ENCODE measurements at regions not wholly inside any gene's neighbourhood (a gene's known extent, or its start where the extent isn't known, plus 50 kb on each side); places are given as distances from the start of the nearest gene placed in this dataset.

DNA sequence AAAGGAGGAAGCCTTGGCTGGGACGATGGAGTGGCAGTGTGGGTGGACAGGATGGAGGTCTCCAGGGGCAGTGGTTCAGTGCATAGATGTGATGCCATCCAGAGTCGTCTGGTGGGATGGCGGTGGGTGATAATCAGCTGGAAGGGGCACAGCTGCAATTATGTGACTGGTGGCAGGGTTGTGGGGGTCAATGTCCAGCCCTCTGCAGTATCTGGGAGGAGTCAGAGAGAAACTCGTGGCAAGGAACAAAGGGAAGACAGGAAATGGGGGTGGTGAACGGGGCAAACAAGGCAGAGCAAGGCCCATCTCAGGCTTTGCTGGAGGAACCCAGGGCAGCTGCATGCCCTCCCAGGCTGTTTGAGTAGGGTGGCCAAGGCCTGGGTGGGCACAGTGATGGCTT, 118.3 kb upstream of the USP24 start:
- Mint-ChIP-seq H3K36me3 (ENCODE audit: insufficient read depth) (no peaks in the 10 kb centered on the region), H3K27me3 (ENCODE audit: low read depth) (no peaks in the 10 kb centered on the region), H3K9me3 (no peaks in the 10 kb centered on the region), H3K4me1 (ENCODE audit: low read depth) (no peaks in the 10 kb centered on the region), H3K4me3 (no peak overlapping the region)
- DNase-seq = no peak
- no peak for ATAC-seq

DNA sequence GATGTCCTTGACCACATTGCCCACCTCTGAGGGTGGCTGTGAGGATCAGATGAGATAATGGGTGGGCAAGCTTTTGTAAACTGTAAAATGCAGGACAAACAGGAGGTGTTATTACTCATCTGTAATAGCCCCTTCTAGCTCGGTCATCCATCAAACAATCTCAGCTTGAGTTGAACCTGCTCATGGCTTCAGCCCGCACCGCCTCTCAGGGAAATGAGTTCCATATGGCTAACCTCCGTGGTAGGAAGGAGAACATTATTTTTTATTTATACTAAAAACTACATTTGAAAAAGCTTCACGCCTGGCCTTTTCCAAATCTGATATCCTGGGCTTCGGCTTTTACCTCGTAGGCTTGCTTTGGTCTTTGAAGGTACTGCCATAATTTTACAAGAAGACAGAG, 116.2 kb upstream of the USP24 start:
- ATAC-seq = no peak
- Mint-ChIP-seq H3K4me3 (no peak overlapping the region), H3K9me3 (no peaks in the 10 kb centered on the region), H3K27me3 (ENCODE audit: low read depth) (no peaks in the 10 kb centered on the region), H3K4me1 (ENCODE audit: low read depth) (no peaks in the 10 kb centered on the region), H3K36me3 (ENCODE audit: insufficient read depth) (no peaks in the 10 kb centered on the region)
- no peak for DNase-seq

DNA sequence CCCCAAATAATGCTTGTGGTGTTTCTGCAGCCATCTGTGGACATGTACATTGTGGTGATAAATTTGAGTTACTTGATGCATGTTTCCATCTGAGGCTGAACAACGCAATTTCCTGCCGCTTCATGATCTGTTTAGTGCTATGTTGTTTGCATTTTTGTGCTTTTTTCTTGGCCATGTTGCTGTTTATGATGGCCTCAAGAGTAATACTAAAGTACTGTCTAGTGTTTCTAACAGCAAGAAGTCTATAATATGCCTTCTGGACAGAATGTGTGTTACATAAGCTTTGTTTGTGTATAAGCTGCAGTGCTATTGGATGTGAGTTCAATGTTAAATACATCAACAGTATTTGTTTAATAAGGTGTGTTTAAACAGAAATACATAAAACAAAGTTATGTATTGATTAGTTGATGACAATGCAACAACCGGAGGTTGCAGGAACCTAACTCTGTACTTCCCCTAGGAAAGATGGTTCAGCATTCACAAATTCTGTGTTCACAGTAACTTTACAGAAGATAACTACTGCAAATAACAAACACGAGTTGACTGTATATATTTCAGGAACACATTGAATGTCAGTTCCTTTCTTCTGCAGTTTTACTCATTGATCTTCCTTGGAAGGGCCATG, 114.8 kb upstream of the USP24 start:
- ATAC-seq (no peak), DNase-seq (no peak)
- Mint-ChIP-seq H3K9me3 (no peaks in the 10 kb centered on the region), H3K4me3 (no peak overlapping the region), H3K27me3 (ENCODE audit: low read depth) (no peaks in the 10 kb centered on the region), H3K36me3 (ENCODE audit: insufficient read depth) (no peaks in the 10 kb centered on the region), H3K4me1 (ENCODE audit: low read depth) (no peaks in the 10 kb centered on the region)

DNA sequence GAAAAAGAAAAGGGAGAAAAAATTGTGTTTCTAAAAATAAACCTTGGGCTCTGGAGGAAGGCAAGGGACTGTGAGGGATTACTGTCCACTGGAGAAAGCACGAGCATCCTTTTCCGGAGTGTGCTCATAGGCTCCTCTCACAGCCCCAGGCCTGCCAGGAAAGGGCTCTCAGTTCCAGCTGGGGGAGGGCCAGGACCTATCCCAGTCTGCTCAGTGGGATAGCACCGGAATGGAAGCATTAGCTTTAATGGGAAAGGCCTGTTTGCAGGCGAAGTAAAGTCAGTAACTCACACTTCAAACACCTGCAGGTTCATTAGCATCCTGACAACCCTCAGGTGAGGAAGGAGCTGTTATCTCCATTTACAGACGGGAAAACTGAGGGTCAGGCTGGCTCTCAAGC, 113.9 kb upstream of the USP24 start:
- no peaks in the 10 kb centered on the region for H3K36me3 Mint-ChIP-seq (ENCODE audit: insufficient read depth)
- H3K27me3 Mint-ChIP-seq (ENCODE audit: low read depth) = no peaks in the 10 kb centered on the region
- no peaks in the 10 kb centered on the region for H3K4me1 Mint-ChIP-seq (ENCODE audit: low read depth)
- H3K4me3 Mint-ChIP-seq = no peak overlapping the region
- no peak for ATAC-seq
- DNase-seq = no peak
- H3K9me3 Mint-ChIP-seq = no peaks in the 10 kb centered on the region

DNA sequence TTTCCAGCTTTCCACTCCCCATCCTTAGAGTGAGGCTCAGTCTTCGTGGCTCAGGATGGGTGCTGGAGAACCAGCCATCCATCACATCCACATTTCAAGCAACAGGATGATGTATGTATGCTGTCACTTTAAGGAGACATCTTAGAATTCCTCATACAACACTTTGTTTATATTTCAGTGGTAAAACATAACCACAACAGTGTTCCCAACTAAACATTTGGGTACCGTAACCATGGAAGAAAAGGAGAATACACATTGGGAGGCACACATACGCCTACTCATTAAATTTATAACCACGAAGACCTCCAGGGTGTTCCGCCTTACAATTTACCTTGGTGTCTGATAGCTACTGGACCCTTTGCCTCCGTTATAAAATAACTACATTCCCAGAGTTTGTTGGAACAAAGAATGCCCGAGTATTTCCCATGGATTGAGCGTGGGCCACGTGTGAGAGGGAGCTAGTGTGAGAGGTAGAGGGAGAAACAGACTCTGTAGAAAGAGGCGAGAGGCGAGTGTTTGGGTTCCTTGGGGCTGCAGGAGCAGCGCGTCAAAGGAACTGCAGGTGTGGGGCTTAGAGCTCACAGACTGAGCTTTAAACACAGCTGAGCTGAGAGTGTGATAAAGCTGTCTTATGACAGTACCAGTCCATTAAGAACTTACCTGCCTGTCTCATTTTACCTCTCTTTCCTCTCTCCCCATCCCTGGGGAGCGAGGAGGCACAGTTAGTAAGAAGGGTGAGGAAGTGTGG, 111.5 kb upstream of the USP24 start:
- Mint-ChIP-seq H3K27me3 (ENCODE audit: low read depth) (no peaks in the 10 kb centered on the region), H3K4me3 (no peak overlapping the region), H3K4me1 (ENCODE audit: low read depth) (no peaks in the 10 kb centered on the region), H3K36me3 (ENCODE audit: insufficient read depth) (no peaks in the 10 kb centered on the region), H3K9me3 (no peaks in the 10 kb centered on the region)
- ATAC-seq (no peak), DNase-seq (no peak)

DNA sequence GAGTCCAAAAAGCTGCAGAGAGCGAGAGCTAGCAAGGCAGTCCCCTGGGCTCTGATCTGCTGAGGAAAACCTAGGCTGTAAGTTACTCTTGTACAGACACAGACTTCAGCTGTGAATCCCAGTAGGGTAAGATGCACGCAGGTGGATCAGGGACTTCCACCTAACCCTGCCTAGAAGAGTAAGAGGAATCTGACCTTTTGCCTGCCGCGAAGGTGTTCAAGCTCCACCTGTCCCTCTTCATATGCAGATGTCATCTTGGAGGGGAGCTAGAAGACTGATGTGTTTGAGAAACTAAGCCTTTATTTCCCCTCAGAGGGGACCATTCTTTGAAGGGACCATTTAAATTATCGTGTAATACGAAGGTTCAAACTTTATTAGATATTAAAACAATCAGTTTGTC, 108.6 kb upstream of the USP24 start:
- H3K9me3 Mint-ChIP-seq = no peaks in the 10 kb centered on the region
- H3K4me3 Mint-ChIP-seq = no peak overlapping the region
- DNase-seq (no peak), ATAC-seq (no peak)
- H3K4me1 Mint-ChIP-seq (ENCODE audit: low read depth) = no peaks in the 10 kb centered on the region
- H3K27me3 Mint-ChIP-seq (ENCODE audit: low read depth) = peaks cover 3% of the 10 kb centered on the region
- no peaks in the 10 kb centered on the region for H3K36me3 Mint-ChIP-seq (ENCODE audit: insufficient read depth)

DNA sequence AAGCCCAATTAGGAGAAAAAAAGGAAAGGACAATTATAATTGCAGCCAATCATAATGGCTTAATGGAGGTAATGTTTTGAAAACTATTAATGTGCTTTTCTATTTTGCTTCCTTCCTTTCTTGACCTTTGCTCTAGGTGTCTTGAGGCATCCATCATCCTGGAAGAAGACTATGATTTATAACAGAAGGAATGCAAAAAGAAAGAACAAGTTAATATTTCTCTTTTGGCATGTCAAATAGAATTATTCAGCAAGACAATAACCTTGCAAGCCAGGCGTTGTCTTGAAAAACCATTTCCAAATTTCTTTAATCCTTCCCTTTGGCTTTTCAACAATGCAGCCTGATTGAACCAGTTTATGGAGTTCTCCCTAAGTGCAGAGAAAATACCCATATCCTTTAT, 107.7 kb upstream of the USP24 start:
- H3K4me3 Mint-ChIP-seq = no peak overlapping the region
- peaks cover 3% of the 10 kb centered on the region for H3K27me3 Mint-ChIP-seq (ENCODE audit: low read depth)
- no peaks in the 10 kb centered on the region for H3K36me3 Mint-ChIP-seq (ENCODE audit: insufficient read depth)
- no peak for ATAC-seq
- DNase-seq = no peak
- no peaks in the 10 kb centered on the region for H3K9me3 Mint-ChIP-seq
- no peaks in the 10 kb centered on the region for H3K4me1 Mint-ChIP-seq (ENCODE audit: low read depth)

DNA sequence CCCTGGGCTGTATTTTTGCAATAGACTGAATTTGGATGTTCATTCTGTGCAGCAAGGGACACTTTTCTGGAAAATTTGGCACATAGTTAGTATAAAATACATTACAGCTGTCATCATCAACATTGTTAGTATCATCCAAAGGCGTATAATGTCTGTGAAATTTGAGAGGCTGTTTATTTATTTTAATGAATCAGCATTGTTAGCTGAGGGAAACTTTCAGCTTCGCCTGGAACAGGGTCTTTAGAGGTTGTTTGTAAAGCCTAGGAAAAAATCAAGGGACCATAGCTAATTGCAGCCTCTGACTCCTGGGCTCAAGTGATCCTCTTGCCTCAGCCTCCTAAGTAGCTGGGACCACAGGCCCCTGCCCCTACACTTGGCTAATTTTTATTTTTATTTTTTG, 106.8 kb upstream of the USP24 start:
- ATAC-seq = no peak
- Mint-ChIP-seq H3K36me3 (ENCODE audit: insufficient read depth) (no peaks in the 10 kb centered on the region), H3K4me1 (ENCODE audit: low read depth) (peaks cover under 1% of the 10 kb centered on the region), H3K27me3 (ENCODE audit: low read depth) (peaks cover 4% of the 10 kb centered on the region), H3K4me3 (no peak overlapping the region), H3K9me3 (no peaks in the 10 kb centered on the region)
- no peak for DNase-seq

DNA sequence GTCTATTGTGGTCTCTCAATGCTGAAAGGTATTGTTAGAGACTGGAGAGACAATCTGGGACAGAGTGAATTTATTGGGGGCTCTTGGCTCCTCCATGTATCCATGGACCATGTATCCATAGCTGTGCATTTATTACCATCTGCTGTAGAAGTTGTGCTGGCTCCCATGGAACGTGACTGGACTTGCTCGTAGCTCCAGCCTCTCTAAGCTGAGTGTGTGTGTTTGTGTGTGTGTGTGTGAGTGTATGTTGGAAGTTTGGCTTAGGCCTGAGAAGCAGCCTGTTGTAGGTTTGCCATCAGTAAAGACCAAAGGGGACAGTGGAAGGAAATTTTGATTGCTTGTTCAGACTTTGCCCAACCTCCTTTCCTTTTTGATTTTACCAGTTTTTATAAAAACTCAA, 105.7 kb upstream of the USP24 start:
- ATAC-seq = no peak
- Mint-ChIP-seq H3K9me3 (no peaks in the 10 kb centered on the region), H3K36me3 (ENCODE audit: insufficient read depth) (no peaks in the 10 kb centered on the region), H3K4me3 (no peak overlapping the region), H3K4me1 (ENCODE audit: low read depth) (peaks cover 2% of the 10 kb centered on the region), H3K27me3 (ENCODE audit: low read depth) (peaks cover 5% of the 10 kb centered on the region)
- no peak for DNase-seq

DNA sequence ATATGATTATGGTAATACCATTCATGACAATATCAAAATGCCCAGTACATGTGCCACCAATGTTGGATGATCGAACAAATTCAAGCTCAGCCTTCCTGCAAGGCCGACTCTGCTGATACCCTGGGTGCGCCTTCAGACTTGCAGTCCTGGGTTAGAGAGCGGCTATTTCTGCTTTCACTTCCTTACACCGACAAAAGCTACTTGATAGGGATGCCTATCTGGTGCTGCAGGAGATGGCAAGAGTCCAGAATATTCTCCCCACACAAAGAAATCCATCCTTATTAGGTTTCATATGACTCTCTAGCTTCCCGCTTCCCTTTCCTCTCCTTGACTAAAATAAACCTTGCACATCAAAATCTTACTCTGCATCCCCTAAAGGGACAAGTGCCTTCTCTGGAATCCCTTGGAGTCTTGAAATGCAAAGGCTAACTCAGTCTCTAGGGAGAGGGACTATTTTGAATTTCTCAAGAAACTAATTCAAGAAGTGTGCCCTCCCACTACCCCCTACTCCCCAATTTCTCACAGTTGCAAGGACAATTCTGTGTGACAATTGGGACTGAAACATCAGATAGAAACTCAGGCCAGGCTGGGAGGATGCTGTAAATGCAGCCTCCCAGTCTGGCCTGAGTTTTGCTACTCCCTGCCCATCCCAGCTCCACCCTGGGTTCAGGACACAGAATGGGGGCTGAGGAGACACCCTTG, 103.1 kb upstream of the USP24 start:
- Mint-ChIP-seq H3K4me1 (ENCODE audit: low read depth) (peaks cover 2% of the 10 kb centered on the region), H3K36me3 (ENCODE audit: insufficient read depth) (no peaks in the 10 kb centered on the region), H3K4me3 (no peak overlapping the region), H3K27me3 (ENCODE audit: low read depth) (peaks cover 5% of the 10 kb centered on the region), H3K9me3 (no peaks in the 10 kb centered on the region)
- no peak for ATAC-seq
- DNase-seq = no peak

DNA sequence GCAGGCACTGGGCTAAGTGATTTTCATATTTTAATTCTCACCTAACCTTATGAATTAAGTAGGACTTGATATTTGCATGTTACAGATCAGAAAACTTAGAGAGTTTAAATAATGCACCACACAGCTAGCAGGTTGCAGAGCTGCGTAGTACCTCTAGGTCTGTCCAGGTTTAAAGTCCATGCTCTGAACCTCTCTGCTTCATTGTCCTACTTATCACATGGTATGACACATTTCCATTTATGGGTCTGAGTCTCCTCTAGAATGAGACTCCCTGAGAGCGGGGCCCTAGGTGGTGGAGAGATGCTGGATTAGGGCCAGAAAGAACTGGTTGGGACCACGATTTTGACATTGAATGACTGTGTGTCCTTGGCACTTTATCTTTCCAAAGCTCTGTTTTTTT, 102.5 kb upstream of the USP24 start:
- DNase-seq = no peak
- Mint-ChIP-seq H3K36me3 (ENCODE audit: insufficient read depth) (no peaks in the 10 kb centered on the region), H3K27me3 (ENCODE audit: low read depth) (peaks cover 5% of the 10 kb centered on the region), H3K4me3 (no peak overlapping the region), H3K9me3 (no peaks in the 10 kb centered on the region), H3K4me1 (ENCODE audit: low read depth) (peaks cover 2% of the 10 kb centered on the region)
- no peak for ATAC-seq

DNA sequence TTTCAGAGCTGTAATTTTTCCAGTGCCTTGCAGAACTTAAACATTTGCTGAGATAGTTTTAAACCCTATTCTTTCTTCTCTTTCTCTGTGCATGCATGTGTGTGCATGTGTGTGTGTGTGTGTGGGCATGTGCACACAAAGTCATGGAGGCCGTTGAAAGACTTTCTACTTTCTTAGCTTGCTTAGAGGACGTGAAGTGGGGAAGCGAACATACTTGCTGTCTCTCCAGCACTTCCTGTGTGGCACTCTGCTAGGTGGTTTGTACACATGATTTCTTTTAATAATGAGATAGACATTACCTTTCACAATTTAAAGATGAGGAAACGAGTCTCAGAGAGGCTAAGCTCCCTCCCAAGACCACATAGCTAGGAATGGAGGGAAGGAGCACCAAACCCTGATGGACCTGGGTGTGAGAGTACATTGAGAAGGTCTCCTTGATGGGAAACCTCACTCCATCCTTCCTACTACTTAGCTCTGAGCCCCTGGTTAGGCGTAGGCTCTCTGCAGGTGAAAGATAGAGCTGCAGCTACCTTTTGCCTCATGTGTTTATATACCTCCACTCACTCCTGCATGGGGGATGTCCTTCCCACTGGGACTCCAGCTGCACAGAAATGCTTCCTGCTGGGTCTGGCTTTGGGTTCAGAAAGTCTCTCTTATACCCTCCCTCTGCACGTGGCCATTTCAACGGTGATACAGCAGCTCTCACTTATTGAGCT, 101.9 kb upstream of the USP24 start:
- Mint-ChIP-seq H3K4me1 (ENCODE audit: low read depth) (peaks cover 2% of the 10 kb centered on the region), H3K36me3 (ENCODE audit: insufficient read depth) (no peaks in the 10 kb centered on the region), H3K27me3 (ENCODE audit: low read depth) (peaks cover 5% of the 10 kb centered on the region), H3K4me3 (no peak overlapping the region), H3K9me3 (no peaks in the 10 kb centered on the region)
- DNase-seq (no peak), ATAC-seq (no peak)

DNA sequence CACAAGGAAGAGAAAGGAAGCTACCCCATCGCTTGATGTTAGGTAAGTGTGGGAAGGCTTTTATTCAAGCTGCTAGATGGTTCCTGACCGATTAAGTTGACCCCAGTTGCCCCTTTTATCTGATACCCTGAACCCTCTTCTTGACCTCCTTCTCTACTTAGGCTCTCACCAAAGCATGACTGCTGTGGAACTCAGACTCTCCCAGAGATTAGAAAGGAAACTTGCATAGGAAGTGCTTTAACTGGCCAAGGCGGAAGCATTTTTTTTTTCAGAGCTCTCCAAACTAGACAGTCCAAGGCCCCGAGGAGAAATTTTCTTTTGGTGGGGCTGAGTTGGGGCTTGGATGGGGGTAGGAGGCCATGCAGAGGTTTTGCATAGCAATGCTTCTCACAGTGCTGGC, 101.3 kb upstream of the USP24 start:
- no peak overlapping the region for H3K4me3 Mint-ChIP-seq
- H3K27me3 Mint-ChIP-seq (ENCODE audit: low read depth) = peaks cover 5% of the 10 kb centered on the region
- no peak for ATAC-seq
- DNase-seq = no peak
- H3K4me1 Mint-ChIP-seq (ENCODE audit: low read depth) = peaks cover 2% of the 10 kb centered on the region
- no peaks in the 10 kb centered on the region for H3K9me3 Mint-ChIP-seq
- no peaks in the 10 kb centered on the region for H3K36me3 Mint-ChIP-seq (ENCODE audit: insufficient read depth)

DNA sequence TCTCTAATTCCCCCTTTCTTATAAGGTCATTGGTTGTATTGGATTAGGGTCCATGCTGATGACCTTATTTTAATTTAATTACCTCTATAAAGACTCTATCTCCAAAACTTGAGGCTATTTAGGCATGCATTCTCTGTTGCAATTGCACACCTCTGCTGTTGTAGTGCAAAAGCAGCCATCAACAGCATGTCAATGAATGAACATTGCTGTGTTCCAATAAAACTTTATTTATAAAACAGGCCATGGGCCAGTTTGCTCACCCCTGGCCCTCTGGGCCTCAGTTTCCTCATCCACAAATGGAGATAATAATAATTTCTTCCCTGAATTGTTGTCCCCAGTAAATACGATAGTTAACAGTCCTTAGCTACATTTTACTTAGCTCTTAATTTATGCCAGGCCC, 100.4 kb upstream of the USP24 start:
- Mint-ChIP-seq H3K4me1 (ENCODE audit: low read depth) (peaks cover 2% of the 10 kb centered on the region), H3K9me3 (no peaks in the 10 kb centered on the region), H3K36me3 (ENCODE audit: insufficient read depth) (no peaks in the 10 kb centered on the region), H3K4me3 (no peak overlapping the region), H3K27me3 (ENCODE audit: low read depth) (peaks cover 5% of the 10 kb centered on the region)
- DNase-seq (no peak), ATAC-seq (no peak)
